SHP77 treated with DMSO at 0.1 percent for 48 hours (cell line): ENCODE measurements at regions not wholly inside any gene's neighbourhood (a gene's known extent, or its start where the extent isn't known, plus 50 kb on each side); places are given as distances from the start of the nearest gene placed in this dataset.

Experiments
- DNase-seq: peaks from one replicate; lab custom pipeline; 2025; lab: John Stamatoyannopoulos, UW

DNA sequence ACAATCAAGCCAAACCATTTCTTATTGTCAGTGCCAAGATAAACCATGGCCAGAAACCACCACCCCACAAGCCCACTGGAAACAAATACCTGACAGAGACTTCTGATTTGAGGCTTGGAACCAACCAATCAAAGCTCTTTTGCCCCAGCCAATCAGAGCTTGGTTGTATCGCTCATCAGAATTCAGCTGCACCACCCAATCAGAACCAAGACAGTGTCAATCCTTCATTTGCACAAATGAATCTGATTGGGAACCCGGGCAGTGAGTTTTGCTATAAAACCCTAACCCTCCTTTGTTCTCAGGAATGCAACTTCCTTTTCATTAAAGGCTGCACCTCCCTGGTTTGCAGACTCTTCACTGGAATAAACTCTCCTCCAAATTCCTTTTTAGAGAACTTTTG lies 87.4 kb downstream of the ELAPOR2 start:
- DNase-seq = no peak

DNA sequence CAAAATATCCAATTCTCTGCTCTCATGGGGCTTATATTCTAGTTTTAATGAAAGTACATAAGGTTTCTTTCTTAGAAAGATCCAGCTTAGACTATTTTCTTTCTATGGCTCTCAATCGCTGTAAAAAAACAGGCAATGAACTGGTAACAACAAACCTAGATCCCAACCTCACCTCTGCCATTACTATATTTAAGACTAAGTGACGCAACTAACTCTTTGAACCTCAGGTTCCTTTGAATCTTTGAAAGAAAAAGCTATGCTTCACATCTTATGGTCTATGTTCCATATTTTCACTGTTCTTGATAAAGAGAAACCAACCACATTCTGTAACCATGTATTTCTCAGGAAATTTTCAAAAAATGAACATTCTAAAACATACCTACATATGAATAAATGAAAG lies 88.5 kb downstream of the ELAPOR2 start:
- no peak for DNase-seq

DNA sequence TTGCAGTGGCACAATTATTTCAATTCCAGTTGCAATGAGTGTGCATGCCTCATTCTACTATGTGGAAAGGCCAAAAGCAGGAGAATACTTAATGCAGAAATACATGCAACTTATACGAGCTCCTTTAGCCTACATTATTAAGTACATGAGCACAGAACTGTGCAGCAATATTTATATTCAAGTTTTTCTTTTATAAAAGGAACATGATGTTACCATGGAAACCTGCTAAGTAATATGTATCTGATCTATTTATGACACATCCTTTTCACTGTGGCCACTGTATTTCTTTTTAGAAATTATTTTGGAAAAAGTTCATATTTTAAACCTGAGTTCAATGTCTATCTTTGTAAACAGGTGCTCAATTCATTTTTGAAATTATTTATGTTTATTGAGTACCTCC lies 88.9 kb downstream of the ELAPOR2 start:
- no peak for DNase-seq

DNA sequence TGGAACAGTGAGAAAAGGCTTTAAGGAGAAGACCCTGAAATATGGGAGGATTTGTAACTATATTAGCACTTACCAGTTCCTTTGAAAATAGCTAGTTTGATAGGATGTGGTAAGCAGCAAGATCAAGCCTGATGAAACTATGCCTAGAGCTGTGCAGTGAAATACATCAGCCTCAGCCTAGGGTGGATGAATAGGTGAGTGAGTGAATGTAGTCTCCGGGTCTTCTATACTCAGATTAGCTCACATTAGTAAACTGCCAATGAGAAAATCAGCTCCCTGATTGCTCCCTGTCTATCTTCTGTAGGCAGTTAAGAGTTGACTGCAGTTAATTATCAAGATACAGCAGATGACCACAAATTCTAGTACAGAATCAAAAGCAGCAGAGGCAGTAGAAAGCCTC lies 89.6 kb downstream of the ELAPOR2 start:
- no peak for DNase-seq

DNA sequence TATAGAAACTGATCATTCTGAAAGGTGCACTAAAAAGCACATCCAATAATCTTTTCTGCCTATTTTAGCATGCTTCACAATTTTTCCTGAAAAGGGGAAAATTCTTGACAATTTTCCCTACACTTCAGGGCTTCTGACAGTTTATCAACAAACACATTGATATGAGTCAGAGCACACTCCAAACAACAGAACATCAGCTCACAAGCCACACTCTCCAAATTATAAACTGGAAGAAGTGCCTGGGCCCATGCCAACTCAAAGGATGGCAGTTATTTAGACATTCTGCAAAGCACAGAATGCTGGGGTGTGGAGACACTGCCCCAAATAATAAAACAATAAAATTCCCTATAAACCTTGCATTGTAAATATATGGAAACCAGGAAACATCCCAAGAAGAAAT lies 90.8 kb downstream of the ELAPOR2 start:
- no peak for DNase-seq

DNA sequence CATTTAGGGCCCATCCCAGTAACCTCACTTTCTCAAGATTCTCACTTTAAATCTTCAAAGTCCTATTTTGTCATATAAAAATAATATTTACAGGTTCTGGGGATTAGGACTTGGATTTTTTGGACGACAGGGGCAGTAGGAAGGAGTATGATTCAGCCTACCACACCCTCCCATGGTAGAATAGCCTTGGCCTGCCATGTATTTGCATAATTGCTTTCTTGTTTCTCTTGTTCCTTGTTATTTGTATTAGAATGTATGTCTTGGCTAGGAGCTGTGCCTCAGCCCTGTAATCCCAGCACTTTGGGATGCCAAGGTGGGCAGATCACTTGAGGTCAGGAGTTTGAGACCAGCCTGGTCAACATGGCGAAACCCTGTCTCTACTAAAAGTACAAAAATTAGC lies 92.5 kb downstream of the ELAPOR2 start:
- no peak for DNase-seq

DNA sequence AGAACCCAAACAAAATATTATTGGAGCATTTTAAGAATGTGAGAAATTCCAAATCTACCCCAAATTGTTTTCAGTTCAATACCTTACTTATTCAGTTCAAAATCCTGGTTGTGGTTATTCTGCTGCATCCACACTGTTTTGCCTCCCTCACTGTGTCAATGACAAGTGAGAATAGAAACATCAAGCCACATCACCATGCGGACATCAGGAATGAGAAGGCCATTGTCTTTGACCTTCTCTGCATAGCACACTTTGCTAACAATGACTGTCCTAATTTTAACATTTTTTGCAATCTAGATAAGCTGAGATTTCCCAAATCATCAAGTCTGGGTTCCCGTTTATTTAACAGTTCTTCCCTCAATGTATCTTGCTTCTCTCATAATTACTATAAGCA lies 93.7 kb downstream of the ELAPOR2 start:
- DNase-seq = no peak

DNA sequence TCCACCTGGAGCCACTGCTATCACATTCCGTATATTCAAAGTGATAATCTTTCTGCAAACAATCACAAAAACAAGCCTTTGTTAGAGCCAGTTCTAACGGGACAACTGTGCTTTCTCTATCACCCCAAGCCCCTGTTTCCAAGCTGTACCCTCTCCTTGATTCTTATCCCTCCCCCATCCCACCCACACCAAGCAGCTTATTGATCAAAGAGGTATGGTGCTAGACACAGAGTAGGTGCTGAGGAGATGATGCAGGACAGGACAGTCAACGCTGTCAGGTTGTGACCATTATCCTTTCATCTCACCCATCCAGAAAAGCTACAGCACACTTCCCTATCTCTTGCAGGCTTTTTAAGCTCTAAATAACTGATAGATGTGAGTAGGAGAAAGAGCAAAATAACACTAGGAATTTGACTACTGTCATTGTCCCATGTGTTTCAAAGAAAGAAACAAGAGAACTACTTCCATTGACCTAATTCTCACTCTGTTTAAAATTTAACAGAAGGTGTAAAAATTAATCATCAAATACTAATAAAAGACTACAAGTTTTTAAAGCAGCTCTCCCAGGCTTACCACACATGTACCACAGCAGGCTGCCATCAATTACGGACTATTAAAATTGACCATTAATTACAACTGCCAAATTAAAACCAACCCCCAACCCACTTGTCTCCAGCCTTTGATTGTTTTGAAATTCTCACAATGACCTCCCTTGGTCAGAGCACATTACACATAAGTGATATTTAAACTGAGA lies 94.3 kb downstream of the ELAPOR2 start:
- DNase-seq = no peak

DNA sequence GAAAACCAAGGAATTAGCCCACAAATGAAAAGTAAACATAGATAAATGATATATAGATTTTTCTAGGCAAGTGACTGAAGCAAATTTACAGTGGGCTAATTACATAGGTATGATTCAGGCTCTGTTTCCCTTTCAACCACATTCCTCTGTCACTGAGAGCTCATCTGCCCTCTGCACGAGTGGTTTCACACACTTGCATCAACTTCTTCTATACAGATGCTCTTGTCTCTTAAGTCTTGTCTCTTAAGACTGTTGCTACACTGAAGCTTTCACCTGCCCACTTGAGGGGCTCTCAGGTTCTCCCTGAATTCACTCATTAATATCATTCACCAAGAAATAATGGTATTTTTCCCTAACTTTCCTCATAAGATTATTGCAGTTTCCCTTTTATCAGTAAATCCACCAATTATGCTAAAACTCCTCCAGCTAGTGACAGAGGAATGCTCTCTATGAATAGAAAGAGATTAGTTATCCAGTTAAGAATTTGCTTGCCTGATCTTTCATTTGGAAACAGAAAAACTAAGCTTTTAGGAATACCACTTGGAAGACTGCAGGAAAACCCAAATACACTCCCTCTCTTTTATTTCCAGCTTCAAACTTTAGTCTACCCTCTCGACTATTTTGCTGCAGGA lies 95.7 kb downstream of the ELAPOR2 start:
- no peak for DNase-seq

DNA sequence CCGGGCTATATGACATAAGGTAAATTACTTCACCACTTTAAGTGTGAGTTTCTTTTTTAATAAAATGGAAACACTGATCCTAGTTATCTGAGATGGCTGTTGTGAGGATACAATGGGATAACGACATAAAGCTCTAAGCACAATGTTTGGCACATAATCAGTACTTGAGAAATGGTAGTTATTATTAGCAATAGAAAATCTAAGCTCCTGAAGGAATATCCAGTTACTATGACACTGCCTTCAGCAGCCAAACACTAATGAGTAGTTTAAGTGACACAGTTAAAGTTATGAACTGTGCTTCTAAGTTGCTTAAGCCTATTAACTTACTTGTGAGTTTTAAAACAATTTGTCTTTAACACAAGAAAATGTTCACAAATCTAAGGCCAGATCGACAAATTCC lies 96.8 kb downstream of the ELAPOR2 start:
- DNase-seq = no peak

DNA sequence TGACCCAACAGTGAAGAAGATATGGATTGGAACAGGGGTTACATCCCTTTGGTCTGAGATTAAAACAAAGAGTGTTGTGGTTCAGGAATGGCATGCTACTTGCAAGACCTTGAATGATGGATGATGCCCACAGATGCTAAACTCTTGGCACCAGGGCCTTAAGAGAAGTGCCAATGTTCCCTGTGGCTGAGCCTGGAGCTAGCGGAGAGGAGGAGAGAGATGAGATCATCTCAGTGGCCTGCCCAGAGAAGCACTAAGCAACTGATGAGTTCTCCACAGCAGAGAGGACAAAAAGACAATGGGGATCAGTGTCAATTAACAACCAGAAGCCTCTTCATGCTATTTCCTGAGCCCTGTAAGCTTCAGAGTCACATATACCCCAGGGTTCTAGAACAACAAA lies 97.8 kb downstream of the ELAPOR2 start:
- no peak for DNase-seq

DNA sequence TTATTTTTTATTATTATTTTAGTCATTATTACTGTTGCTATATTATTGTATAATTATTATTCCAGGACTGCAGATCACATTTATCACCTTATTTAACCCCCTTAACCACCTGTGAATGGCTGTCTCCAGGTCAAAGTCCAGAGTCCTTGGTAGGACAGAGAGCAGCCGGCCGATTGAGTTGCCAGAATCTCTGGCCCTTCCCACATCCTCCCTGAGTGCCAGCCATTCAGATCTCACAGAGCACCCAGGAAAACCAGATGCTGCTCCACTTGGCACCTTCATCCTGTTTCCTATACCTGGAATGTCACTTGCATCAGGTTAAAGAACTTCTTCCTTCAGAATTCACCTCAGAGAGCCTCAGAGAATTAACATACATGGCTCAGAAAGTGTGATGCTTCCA lies 101.1 kb downstream of the ELAPOR2 start:
- DNase-seq = no peak

DNA sequence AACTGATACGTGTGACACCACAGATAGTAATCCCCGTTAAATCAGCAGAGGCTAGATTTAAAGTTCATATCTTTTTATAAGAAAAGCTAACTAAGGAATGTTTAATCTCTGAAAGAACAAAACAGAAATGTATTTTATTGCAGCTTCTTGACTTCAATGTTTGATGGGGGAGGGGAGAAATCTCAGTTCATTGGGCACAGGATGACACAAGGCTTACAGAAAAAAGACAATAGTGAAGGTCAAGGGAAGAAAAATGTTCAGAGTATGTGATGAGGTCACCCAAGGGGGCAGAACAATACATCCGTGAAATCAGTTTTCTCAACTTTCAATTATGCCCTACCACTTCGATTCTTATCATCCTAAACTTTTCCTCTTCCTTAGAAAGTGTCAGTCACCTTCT lies 102.9 kb downstream of the ELAPOR2 start:
- no peak for DNase-seq

DNA sequence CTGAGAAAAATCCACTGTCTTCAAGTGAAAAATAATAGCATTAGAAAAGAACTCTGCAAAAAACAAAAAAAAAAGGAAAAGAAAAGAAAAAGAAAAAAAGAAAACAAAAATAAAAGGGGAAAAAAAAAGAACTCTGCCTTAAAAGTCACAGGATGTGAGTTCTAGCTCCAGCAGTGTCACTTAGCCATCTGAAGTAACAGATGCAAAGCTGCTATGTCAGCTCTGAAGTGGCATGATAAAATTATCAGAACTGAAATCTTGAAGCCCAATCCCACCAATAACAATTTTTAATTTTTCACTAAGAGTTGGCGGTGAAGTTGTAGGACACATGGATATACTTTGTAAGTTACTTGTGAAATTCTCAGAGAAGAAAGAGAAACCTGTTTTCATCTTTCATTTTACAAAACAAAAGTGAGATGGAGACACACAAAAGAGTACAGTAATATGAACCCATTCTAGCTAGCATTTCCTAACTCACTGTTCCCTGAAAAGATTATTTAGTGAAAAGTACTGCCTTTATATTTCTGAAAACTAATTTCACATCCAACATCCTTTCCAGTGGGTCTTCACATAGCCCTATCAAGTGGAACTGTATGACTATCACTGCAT lies 103.5 kb downstream of the ELAPOR2 start:
- DNase-seq = no peak

DNA sequence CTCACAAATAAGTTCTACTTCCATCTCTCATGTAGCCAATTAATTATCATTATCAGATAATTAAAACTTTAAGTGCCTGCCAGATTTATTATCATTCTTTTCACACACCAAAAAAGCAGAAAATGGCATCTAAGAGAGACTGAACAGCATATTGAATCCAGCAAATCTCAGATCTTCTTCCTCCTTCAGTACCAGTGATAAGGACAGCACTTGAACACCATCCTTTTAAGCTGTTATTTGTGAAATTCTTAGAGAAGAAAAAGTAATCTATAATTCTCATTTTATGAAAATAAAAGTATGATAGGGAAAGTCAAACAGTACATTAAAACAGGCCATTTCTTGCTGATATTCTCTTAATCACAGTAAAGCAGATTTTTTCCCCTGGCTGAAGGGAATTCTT lies 104.5 kb downstream of the ELAPOR2 start:
- no peak for DNase-seq

DNA sequence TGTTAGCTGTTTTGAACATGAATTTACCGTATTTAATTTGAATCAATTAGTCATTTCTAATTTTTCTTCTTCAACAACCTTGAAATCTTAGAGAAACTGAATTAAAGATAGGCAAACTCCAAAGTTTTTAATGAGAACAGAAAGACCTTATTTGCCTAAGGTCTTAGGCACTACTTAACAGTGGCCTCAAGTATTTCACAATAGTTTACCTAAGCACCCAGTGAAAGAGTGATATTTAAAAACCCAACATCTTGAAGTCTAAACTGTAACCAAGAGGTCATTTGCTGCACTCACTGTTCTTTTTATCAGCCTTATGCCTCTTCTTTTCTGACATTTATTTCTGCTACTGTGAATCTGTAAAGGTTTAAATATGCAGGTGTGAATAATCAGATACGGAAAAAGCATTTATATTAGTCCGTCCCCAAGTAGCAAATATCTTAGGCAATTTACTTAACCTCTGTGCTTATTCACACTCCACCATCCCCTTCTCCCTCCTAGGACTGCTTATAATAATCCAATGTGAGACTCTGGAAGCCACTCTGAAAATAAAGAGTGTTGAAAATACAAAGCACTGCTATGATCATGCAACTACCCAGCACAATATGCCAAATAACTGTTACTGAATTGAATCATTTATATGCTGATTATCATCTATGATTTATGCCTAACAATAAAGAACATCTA lies 105.7 kb downstream of the ELAPOR2 start:
- no peak for DNase-seq

DNA sequence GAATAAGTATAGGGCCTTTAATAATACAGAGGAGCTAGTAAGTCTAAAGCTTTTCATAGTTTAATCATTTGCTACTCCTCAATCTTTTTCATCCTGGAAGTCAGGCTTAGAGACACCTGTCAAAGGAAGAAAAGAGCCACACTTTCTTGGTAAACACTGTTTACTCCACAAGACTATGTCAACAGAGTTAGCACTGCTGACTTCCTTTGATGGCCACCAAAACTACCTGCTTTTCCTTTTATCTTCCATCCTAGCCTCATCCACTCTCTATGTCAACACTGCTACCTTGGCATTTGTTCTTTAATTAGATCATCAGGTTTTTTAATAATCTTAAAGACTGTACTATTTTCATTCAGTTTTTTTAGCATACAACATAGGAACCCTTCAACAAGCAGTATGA lies 106.2 kb downstream of the ELAPOR2 start:
- no peak for DNase-seq

DNA sequence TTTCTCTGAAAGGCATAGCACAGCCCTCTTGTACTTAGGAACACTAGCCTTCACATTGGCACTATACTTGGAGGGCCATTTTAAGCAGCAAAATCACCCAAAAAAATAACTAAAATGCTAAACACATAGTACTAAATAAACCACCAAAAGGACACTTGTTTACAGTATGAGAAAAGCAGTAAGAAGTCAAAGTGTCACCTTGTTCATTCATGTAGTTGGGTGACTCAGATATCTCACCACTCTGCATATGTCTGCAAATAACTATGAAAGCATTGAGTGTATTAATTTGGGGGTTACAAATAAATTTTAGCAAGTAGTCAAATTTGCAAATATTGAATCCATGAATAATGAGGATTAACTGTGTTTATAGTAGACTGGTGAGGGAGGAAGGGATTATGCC lies 107.6 kb downstream of the ELAPOR2 start:
- DNase-seq = no peak

DNA sequence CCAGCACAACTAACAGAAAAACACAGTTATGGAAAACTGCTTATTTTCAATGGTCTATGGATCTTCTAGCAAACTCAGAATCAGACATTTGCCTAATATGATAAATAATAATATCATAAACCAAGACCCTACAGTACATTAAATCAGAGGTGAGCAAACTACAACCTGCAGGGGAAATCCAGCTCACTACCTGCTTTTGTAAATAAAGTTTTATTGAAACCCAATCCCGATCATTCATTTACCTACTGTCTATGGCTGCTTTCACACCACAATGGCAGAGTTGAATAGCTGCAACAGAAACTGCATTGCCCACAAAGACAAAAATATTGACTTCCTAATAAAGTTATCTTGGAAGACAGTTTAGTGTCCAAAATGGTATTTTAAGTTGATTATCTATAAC lies 108.5 kb downstream of the ELAPOR2 start:
- no peak for DNase-seq

DNA sequence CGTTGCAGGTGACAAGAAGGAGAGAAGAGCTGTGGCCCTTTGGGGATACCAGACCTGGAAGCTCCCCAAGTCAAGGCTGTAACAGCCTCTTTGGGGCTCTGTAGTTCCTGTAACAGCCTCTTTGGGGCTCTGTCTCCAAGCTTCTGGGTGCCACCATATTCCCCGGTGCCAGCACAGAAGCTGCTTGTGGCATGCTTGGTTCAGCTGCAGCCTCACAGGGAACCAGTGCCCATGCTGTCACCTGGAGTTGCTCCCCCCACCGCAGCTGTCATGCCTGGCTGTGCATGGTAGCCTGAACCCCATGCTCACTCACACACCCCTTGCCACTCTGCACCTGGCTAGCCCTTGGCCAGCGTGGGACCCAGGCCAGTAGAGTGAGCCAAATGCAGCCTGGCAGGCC lies 109.1 kb downstream of the ELAPOR2 start:
- no peak for DNase-seq

DNA sequence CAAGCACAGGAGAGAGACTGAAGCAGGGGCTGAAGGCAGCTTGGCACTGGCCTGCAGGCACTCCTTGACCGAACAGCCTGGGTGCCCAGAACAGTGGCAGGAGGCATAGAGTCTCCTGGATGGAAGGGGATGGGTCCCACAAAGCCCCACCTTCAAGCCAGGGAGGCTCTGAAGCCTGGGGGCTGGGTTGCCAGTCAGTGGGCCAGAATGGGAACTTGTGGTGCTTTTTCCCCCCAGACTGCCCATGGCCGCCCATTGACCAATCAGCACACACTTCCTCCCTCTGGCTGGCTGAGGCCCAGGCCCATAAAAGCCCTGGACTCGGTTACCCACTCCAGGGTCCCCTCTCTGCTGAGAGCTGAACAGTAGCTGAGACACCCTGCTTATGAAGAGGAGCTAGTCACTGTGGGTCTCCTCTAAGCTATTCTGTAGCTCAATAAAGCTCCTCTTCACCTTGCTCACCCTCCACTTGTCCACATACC lies 109.6 kb downstream of the ELAPOR2 start:
- DNase-seq = no peak

DNA sequence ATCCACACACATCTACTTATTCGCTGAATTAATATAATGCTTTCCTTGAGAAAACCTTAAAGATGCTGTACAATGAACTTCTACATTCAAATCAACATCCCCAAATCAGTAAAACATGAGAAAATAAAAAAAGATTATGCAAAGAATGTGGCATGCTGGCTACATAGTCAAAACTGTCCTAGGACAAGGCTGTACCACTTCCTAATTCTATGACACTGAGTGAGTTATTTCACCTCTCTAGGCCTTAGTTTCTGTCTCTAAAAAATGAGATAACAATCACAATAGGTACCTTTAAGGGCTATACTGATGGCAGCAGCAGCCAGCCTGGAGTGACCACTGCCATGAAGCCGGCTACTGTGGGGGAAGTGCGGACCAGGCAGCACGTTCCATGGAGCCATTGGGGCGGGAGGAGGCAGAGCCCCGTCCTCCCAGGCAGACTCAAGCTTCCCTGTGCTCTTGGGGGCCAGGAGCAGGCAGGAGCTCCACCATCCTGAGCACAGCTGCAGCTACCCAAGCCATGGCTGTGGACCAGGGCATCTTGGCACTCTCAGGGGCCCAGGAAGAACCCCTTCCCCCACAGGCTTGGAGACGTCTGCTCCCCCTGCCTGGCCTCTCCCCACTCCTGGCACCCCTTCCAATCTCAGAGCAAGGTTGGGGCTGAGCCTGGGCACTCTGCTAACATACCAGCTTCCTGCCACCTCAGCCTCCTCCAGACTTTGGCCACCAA lies 110.2 kb downstream of the ELAPOR2 start:
- no peak for DNase-seq
